Lower leg skin (tissue), 4 donors: ENCODE measurements at regions not wholly inside any gene's neighbourhood (a gene's known extent, or its start where the extent isn't known, plus 50 kb on each side); places are given as distances from the start of the nearest gene placed in this dataset.

Source experiments
- DNase-seq, 2 donors: peaks; one replicate each; pipeline ENCODE4 v3.0.0-alpha.2; 2019; ENCODE audit warnings: low spot score in 2 of 2
- H3K4me3 ChIP-seq: fragments of 200-600 bp; sonication (generic); 2 replicates; pipeline ENCODE4 v1.5.1; 2017; ENCODE audit warnings: mild to moderate bottlenecking, low read depth; ENCODE audit not compliant: poor library complexity, severe bottlenecking
- POLR2A ChIP-seq, 2 donors: fragments of 450-650 bp; IDR thresholded peaks; one replicate each; pipeline ENCODE4 v1.6.1; 2016 to 2017; ENCODE audit warnings: antibody characterized with exemption in 2 of 2, mild to moderate bottlenecking in 1 of 2, moderate library complexity in 1 of 2
- WGBS, 2 donors: methylation state at CpG; one replicate each; pipeline ENCODE4 v1.1.5; 2018; 5-methylcytosine and 5-hydroxymethylcytosine counted together
- intact Hi-C: fragments of 100-400 bp; cut with DNase I; formaldehyde crosslinking; loops from one replicate; pipeline ENCODE4 v1.15.0; 2023; ENCODE audit warnings: low total_unique reads
- TF ChIP-seq, protein P1 (sequence below), 3 donors: fragments of 450-650 bp; IDR thresholded peaks; one replicate each; pipeline ENCODE4 v1.5.1; 2016; ENCODE audit warnings: antibody characterized with exemption in 3 of 3, mild to moderate bottlenecking in 3 of 3, moderate library complexity in 2 of 3

- peak in 1 of 2 donors; percentile 83 for DNase-seq
- no peak overlapping the region for H3K4me3 ChIP-seq
- 51 to 59% methylated on average over 5 of the region's 5 CpGs for WGBS, 2 donors
- TF ChIP-seq POLR2A (IDR thresholded peaks at IDR 0.05), result no peak
- TF ChIP-seq, protein P1, sequence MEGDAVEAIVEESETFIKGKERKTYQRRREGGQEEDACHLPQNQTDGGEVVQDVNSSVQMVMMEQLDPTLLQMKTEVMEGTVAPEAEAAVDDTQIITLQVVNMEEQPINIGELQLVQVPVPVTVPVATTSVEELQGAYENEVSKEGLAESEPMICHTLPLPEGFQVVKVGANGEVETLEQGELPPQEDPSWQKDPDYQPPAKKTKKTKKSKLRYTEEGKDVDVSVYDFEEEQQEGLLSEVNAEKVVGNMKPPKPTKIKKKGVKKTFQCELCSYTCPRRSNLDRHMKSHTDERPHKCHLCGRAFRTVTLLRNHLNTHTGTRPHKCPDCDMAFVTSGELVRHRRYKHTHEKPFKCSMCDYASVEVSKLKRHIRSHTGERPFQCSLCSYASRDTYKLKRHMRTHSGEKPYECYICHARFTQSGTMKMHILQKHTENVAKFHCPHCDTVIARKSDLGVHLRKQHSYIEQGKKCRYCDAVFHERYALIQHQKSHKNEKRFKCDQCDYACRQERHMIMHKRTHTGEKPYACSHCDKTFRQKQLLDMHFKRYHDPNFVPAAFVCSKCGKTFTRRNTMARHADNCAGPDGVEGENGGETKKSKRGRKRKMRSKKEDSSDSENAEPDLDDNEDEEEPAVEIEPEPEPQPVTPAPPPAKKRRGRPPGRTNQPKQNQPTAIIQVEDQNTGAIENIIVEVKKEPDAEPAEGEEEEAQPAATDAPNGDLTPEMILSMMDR (IDR thresholded peaks at IDR 0.05), result no peak
- intact Hi-C loops, result no loop called here
These were observed 399.5 kb downstream of the RPS24 start for GRCh38 chr10:78433076-78433595.

GRCh38 chr10:78433766-78434535 lies 400.3 kb downstream of the RPS24 start:
- WGBS, 2 donors, result 74 to 75% methylated on average over 11 of the region's 11 CpGs
- intact Hi-C loops, result no loop called here
- DNase-seq, result peak in 1 of 2 donors; percentile 65
- TF ChIP-seq POLR2A (IDR thresholded peaks at IDR 0.05), result no peak
- TF ChIP-seq, protein P1 (IDR thresholded peaks at IDR 0.05), result no peak
- H3K4me3 ChIP-seq, result no peak overlapping the region

GRCh38 chr10:78434886-78435285 lies 401.2 kb downstream of the RPS24 start:
- TF ChIP-seq, protein P1 (IDR thresholded peaks at IDR 0.05), result no peak
- TF ChIP-seq POLR2A (IDR thresholded peaks at IDR 0.05), result no peak
- 64 to 90% methylated on average over 8 of the region's 8 CpGs for WGBS, 2 donors
- peak in 1 of 2 donors; percentile 84 for DNase-seq
- no peak overlapping the region for H3K4me3 ChIP-seq
- intact Hi-C loops, result no loop called here

GRCh38 chr10:78435484-78436221 lies 402.0 kb downstream of the RPS24 start:
- no peak overlapping the region for H3K4me3 ChIP-seq
- intact Hi-C loops, result no loop called here
- 87 to 90% methylated on average over 10 of the region's 10 CpGs for WGBS, 2 donors
- DNase-seq, result peak in 1 of 2 donors; percentile 52
- TF ChIP-seq, protein P1 (IDR thresholded peaks at IDR 0.05), result no peak
- TF ChIP-seq POLR2A (IDR thresholded peaks at IDR 0.05), result no peak

DNA sequence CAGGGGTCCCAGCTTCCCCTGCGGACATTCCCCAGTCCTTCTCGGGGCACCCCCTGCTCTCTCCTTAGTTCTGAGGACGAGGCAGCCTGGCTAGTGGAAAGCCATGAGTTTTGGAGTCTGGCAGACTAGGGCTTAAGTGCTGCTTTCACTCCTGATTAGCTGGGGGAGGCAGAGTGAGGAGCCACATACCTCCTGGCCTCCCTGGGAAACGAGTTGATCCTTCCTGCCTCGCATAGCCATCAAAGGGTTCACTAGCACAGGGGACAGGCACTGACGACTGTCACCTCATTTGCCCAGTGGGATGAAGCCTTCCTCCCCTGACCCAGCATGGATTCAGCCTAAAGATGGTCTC lies 402.5 kb downstream of the RPS24 start:
- WGBS, 2 donors, result 82 to 89% methylated on average over 6 of the region's 6 CpGs

More for the DNA sequence above, 402.5 kb downstream of the RPS24 start:
- intact Hi-C loops, result no loop called here
- TF ChIP-seq, protein P1 (IDR thresholded peaks at IDR 0.05), result no peak
- no peak for TF ChIP-seq POLR2A (IDR thresholded peaks at IDR 0.05)
- no peak for DNase-seq
- H3K4me3 ChIP-seq, result no peak overlapping the region
